ENCODE measurements at regions not wholly inside any gene's neighbourhood (a gene's known extent, or its start where the extent isn't known, plus 50 kb on each side); places are given as distances from the start of the nearest gene placed in this dataset.

DNA sequence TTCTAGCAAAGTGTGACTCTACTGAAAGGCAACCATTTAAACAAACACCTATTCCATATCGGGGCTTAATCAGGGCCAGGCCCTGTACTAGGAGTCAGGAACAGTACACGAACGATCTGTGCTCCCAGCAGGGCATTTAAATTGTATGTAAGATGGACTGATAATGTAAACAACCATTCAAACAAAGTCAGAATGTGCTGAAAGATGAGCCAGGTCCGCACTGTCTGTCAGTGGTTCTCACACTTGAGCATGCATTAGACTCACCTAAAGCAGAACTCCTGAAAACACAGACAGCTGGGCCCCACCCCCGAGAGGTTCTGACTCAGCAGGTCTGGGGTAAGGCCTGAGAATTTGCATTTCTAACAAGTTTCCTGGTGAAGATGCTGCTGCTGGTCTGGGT lies 81.6 kb downstream of the PXDC1 start:
- intact Hi-C loops (cut with micrococcal nuclease; ENCODE audit: unreplicated experiment), result no loop called here
- H2AFZ ChIP-seq (ENCODE audit: low read length), result no peak overlapping the region
- DNase-seq (ENCODE audit: low spot score), result no peak
- H3K4me2 ChIP-seq (ENCODE audit: low read length), result no peak overlapping the region
- no peaks in the 10 kb centered on the region for H3K9me3 ChIP-seq (ENCODE audit: low read length)
- no peak overlapping the region for H3K4me3 ChIP-seq (ENCODE audit: low read depth, low read length, poor library complexity, severe bottlenecking)
- POLR2A ChIA-PET, result interaction anchor here (0.8 kb wide), 1 partner anchor 15 kb away, joined by 3 read pairs; no protein-coding TSS in a partner anchor
- no peak for TF ChIP-seq EZH2phosphoT487 (IDR thresholded peaks at IDR 0.05; ENCODE audit: borderline replicate concordance, low read depth, low read length)
- TF ChIP-seq, protein P1, sequence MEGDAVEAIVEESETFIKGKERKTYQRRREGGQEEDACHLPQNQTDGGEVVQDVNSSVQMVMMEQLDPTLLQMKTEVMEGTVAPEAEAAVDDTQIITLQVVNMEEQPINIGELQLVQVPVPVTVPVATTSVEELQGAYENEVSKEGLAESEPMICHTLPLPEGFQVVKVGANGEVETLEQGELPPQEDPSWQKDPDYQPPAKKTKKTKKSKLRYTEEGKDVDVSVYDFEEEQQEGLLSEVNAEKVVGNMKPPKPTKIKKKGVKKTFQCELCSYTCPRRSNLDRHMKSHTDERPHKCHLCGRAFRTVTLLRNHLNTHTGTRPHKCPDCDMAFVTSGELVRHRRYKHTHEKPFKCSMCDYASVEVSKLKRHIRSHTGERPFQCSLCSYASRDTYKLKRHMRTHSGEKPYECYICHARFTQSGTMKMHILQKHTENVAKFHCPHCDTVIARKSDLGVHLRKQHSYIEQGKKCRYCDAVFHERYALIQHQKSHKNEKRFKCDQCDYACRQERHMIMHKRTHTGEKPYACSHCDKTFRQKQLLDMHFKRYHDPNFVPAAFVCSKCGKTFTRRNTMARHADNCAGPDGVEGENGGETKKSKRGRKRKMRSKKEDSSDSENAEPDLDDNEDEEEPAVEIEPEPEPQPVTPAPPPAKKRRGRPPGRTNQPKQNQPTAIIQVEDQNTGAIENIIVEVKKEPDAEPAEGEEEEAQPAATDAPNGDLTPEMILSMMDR (conservative IDR thresholded peaks at IDR 0.05; ENCODE audit: low read length), result no peak
- no peaks in the 10 kb centered on the region for H3K36me3 ChIP-seq (ENCODE audit: insufficient read depth, low read length)
- no peaks in the 10 kb centered on the region for H4K20me1 ChIP-seq (ENCODE audit: insufficient read depth, low read length)
- no peak overlapping the region for H3K27ac ChIP-seq (ENCODE audit: low read depth, low read length, poor library complexity, severe bottlenecking)
- CTCF ChIA-PET (ENCODE audit: unreplicated experiment), result no interaction called here
- no peaks in the 10 kb centered on the region for H3K9me2 ChIP-seq (ENCODE audit: insufficient read depth, low read length)
- no peaks in the 10 kb centered on the region for H3K79me2 ChIP-seq (ENCODE audit: insufficient read depth, low read depth, low read length)
- no TSS peak for BruUV-seq (replicated peaks)
- no peaks in the 10 kb centered on the region for H3K4me1 ChIP-seq (ENCODE audit: insufficient read depth, low read length, poor library complexity, severe bottlenecking)

DNA sequence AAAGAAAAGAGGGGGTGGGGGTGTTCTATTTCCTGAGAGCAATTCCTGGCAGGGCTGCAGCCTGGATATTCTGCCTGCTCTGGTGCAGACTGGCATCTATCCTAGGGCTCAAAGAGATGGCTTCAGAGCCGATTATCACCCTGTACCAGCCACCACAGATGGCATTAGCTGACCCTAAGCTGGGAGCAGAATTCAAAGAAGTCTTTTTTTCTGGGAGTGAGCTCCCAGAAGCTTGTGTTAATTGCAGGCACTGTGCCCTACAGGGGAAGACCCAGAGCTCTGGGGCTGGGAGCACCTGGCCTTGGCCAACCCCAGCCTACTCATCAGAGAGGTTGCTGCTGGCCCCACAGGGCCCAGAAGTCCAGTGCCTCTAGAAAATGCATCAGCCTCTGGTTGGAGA lies 85.9 kb downstream of the PXDC1 start:
- intact Hi-C loops (cut with micrococcal nuclease; ENCODE audit: unreplicated experiment), result no loop called here

DNA sequence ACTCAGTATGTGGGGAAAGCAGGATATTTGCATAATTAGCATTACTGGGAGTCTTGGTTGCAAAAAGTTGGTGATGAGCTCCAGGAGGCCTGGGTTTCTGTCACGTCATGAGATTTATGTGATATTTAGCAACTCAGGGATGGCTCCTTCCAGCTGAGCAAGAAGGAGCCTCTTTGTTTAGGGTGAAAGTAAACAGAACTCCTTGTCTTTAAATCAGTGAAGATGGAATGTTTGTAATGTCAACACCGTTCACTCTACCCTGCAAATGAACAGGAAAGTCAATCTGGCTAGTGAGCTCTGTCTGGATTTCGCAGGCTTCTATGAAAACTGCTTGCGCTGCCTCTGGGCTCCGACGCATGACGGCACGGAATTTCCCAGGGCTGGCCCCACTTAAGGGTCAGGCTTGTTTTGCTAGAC lies 86.9 kb downstream of the PXDC1 start:
- Histone ChIP-seq H3K4me2 (ENCODE audit: low read length) (no peak overlapping the region), H3K4me3 (ENCODE audit: low read depth, low read length, poor library complexity, severe bottlenecking) (no peak overlapping the region), H3K79me2 (ENCODE audit: insufficient read depth, low read depth, low read length) (no peaks in the 10 kb centered on the region), H3K36me3 (ENCODE audit: insufficient read depth, low read length) (no peaks in the 10 kb centered on the region), H2AFZ (ENCODE audit: low read length) (no peak overlapping the region), H3K9me2 (ENCODE audit: insufficient read depth, low read length) (no peaks in the 10 kb centered on the region), H3K9me3 (ENCODE audit: low read length) (no peaks in the 10 kb centered on the region), H3K4me1 (ENCODE audit: insufficient read depth, low read length, poor library complexity, severe bottlenecking) (no peaks in the 10 kb centered on the region), H3K27ac (ENCODE audit: low read depth, low read length, poor library complexity, severe bottlenecking) (no peak overlapping the region), H4K20me1 (ENCODE audit: insufficient read depth, low read length) (no peaks in the 10 kb centered on the region)
- POLR2A ChIA-PET, result no interaction called here
- no TSS peak for BruUV-seq (replicated peaks)
- CTCF ChIA-PET (ENCODE audit: unreplicated experiment), result no interaction called here
- TF ChIP-seq EZH2phosphoT487 (IDR thresholded peaks at IDR 0.05; ENCODE audit: borderline replicate concordance, low read depth, low read length), result no peak
- TF ChIP-seq, protein P1 (conservative IDR thresholded peaks at IDR 0.05; ENCODE audit: low read length), result no peak
- intact Hi-C loops (cut with micrococcal nuclease; ENCODE audit: unreplicated experiment), result no loop called here
- no peak for DNase-seq (ENCODE audit: low spot score)

More for the DNA sequence above, 85.9 kb downstream of the PXDC1 start:
- Histone ChIP-seq H3K36me3 (ENCODE audit: insufficient read depth, low read length) (no peaks in the 10 kb centered on the region), H3K9me3 (ENCODE audit: low read length) (no peaks in the 10 kb centered on the region), H3K4me2 (ENCODE audit: low read length) (no peak overlapping the region), H3K4me1 (ENCODE audit: insufficient read depth, low read length, poor library complexity, severe bottlenecking) (no peaks in the 10 kb centered on the region), H3K4me3 (ENCODE audit: low read depth, low read length, poor library complexity, severe bottlenecking) (no peak overlapping the region), H4K20me1 (ENCODE audit: insufficient read depth, low read length) (no peaks in the 10 kb centered on the region), H3K27ac (ENCODE audit: low read depth, low read length, poor library complexity, severe bottlenecking) (no peak overlapping the region), H2AFZ (ENCODE audit: low read length) (no peak overlapping the region), H3K9me2 (ENCODE audit: insufficient read depth, low read length) (no peaks in the 10 kb centered on the region), H3K79me2 (ENCODE audit: insufficient read depth, low read depth, low read length) (no peaks in the 10 kb centered on the region)
- no peak for DNase-seq (ENCODE audit: low spot score)
- CTCF ChIA-PET (ENCODE audit: unreplicated experiment), result interaction anchor here (0.5 kb wide), 1 partner anchor 12 kb away, joined by 3 read pairs; no protein-coding TSS in a partner anchor
- POLR2A ChIA-PET, result no interaction called here
- no TSS peak for BruUV-seq (replicated peaks)
- TF ChIP-seq EZH2phosphoT487 (IDR thresholded peaks at IDR 0.05; ENCODE audit: borderline replicate concordance, low read depth, low read length), result no peak
- TF ChIP-seq, protein P1 (conservative IDR thresholded peaks at IDR 0.05; ENCODE audit: low read length), result no peak

All from OCI-LY7 (cell line).